ENCODE measurements at regions not wholly inside any gene's neighbourhood (a gene's known extent, or its start where the extent isn't known, plus 50 kb on each side); places are given as distances from the start of the nearest gene placed in this dataset.
A peak's percentile ranks its signal among the peaks of the same experiment; 100 is the strongest.

- intact Hi-C loops (cut with DNase I), result no loop called here
- H3K27me3 ChIP-seq, result no peaks in the 10 kb centered on the region
- H3K4me1 ChIP-seq, result peaks cover 0 to 4% of the 10 kb centered on the region in 2 donors
- H3K27ac ChIP-seq, result no peak overlapping the region
- ATAC-seq (no peak), DNase-seq (no peak)
- H3K36me3 ChIP-seq, result no peaks in the 10 kb centered on the region
- H3K9me3 ChIP-seq, result no peaks in the 10 kb centered on the region
- TF ChIP-seq CTCF (IDR thresholded peaks at IDR 0.05), result no peak
- no peak overlapping the region for H3K4me3 ChIP-seq
These were observed 353.7 kb upstream of the NFE2L3 start for GRCh38 chr7:25798344-25798743.

GRCh38 chr7:25801214-25801613 lies 350.8 kb upstream of the NFE2L3 start:
- H3K9me3 ChIP-seq, result no peaks in the 10 kb centered on the region
- no peaks in the 10 kb centered on the region for H3K27me3 ChIP-seq
- no peaks in the 10 kb centered on the region for H3K36me3 ChIP-seq
- H3K4me3 ChIP-seq, result no peak overlapping the region
- TF ChIP-seq CTCF (IDR thresholded peaks at IDR 0.05), result no peak
- intact Hi-C loops (cut with DNase I), result no loop called here
- no peak for ATAC-seq
- H3K4me1 ChIP-seq, result no peaks in the 10 kb centered on the region
- DNase-seq, result no peak
- H3K27ac ChIP-seq, result no peak overlapping the region

- no peak overlapping the region for H3K27ac ChIP-seq
- no peak overlapping the region for H3K4me3 ChIP-seq
- no peaks in the 10 kb centered on the region for H3K36me3 ChIP-seq
- H3K4me1 ChIP-seq, result no peaks in the 10 kb centered on the region
- intact Hi-C loops (cut with DNase I), result no loop called here
- no peak for TF ChIP-seq CTCF (IDR thresholded peaks at IDR 0.05)
- H3K9me3 ChIP-seq, result no peaks in the 10 kb centered on the region
- no peaks in the 10 kb centered on the region for H3K27me3 ChIP-seq
- no peak for DNase-seq
- no peak for ATAC-seq
These were observed 349.9 kb upstream of the NFE2L3 start for GRCh38 chr7:25802057-25802456.

GRCh38 chr7:25802473-25802872 lies 349.5 kb upstream of the NFE2L3 start:
- H3K27ac ChIP-seq, result peak overlapping the region in 1 of 2 donors; percentile 10
- no peak for ATAC-seq
- no peak overlapping the region for H3K4me3 ChIP-seq

GRCh38 chr7:25803117-25803887 lies 348.7 kb upstream of the NFE2L3 start:
- H3K9me3 ChIP-seq, result no peaks in the 10 kb centered on the region
- intact Hi-C loops (cut with DNase I), result no loop called here

More at GRCh38 chr7:25802473-25802872, 349.5 kb upstream of the NFE2L3 start:
- no peaks in the 10 kb centered on the region for H3K4me1 ChIP-seq
- H3K36me3 ChIP-seq, result no peaks in the 10 kb centered on the region
- intact Hi-C loops (cut with DNase I), result no loop called here
- DNase-seq, result no peak
- no peaks in the 10 kb centered on the region for H3K27me3 ChIP-seq
- no peak for TF ChIP-seq CTCF (IDR thresholded peaks at IDR 0.05)
- H3K9me3 ChIP-seq, result no peaks in the 10 kb centered on the region

More at GRCh38 chr7:25803117-25803887, 348.7 kb upstream of the NFE2L3 start:
- DNase-seq (no peak), ATAC-seq (no peak)
- Histone ChIP-seq H3K36me3 (no peaks in the 10 kb centered on the region), H3K4me1 (no peaks in the 10 kb centered on the region), H3K4me3 (no peak overlapping the region), H3K27me3 (peaks cover 0 to 6% of the 10 kb centered on the region in 2 donors), H3K27ac (peak overlapping the region in 1 of 2 donors; percentile 10)
- TF ChIP-seq CTCF (IDR thresholded peaks at IDR 0.05), result no peak

Data from left lung (tissue), 4 donors.